Endothelial cell (in vitro differentiated cells): ENCODE measurements at regions not wholly inside any gene's neighbourhood (a gene's known extent, or its start where the extent isn't known, plus 50 kb on each side); places are given as distances from the start of the nearest gene placed in this dataset.

Source experiments
- DNase-seq: peaks from one replicate; pipeline ENCODE4 v3.0.0; 2021; ENCODE audit warnings: low spot score
- H3K27ac Mint-ChIP-seq: one replicate; pipeline ENCODE4 v1.8.0; 2021; ENCODE audit warnings: mixed read lengths, inconsistent platforms; ENCODE audit not compliant: unreplicated experiment
- H3K27me3 Mint-ChIP-seq: one replicate; pipeline ENCODE4 v1.8.0; 2021; ENCODE audit warnings: mild to moderate bottlenecking, moderate library complexity, mixed read lengths, inconsistent platforms; ENCODE audit not compliant: unreplicated experiment
- H3K36me3 Mint-ChIP-seq: one replicate; pipeline ENCODE4 v1.8.0; 2021; ENCODE audit warnings: mild to moderate bottlenecking, low read depth, mixed read lengths, inconsistent platforms; ENCODE audit not compliant: unreplicated experiment
- H3K4me1 Mint-ChIP-seq: one replicate; pipeline ENCODE4 v1.8.0; 2021; ENCODE audit warnings: mild to moderate bottlenecking, mixed read lengths, inconsistent platforms; ENCODE audit not compliant: unreplicated experiment
- H3K4me3 Mint-ChIP-seq: one replicate; pipeline ENCODE4 v1.8.0; 2021; ENCODE audit warnings: mild to moderate bottlenecking, mixed read lengths, inconsistent platforms; ENCODE audit not compliant: unreplicated experiment
- H3K9me3 Mint-ChIP-seq: one replicate; pipeline ENCODE4 v1.8.0; 2021; ENCODE audit warnings: mixed read lengths, inconsistent platforms; ENCODE audit not compliant: unreplicated experiment
- CTCF ChIP-seq: fragments of 200-600 bp; sonication (generic); IDR thresholded peaks from one replicate; pipeline ENCODE4 v1.5.0; 2021; ENCODE audit warnings: antibody characterized with exemption; ENCODE audit not compliant: unreplicated experiment

DNA sequence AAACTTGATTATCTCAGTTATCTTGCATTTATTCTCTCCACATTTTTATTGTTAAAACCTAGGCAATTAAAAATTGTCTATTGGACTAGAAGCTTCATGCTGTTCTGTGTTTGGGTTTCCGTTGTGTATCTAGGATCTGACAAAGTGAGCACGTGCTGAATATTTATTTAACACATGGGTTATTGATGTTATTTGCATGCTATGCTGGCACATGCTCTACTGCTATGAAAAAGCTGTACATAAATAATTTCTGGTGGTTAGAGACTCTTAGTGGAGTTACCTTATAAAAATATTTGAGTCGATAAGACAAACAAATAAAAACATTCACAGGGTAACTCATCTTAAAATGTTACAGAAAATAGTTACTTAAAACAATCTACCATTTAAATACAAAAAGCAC is 1769.7 kb downstream of the MRPL39 start:
- no peak overlapping the region for H3K27ac Mint-ChIP-seq
- H3K36me3 Mint-ChIP-seq: peaks cover 7% of the 10 kb centered on the region
- no peak overlapping the region for H3K4me3 Mint-ChIP-seq
- DNase-seq: no peak
- peaks cover 5% of the 10 kb centered on the region for H3K9me3 Mint-ChIP-seq
- H3K4me1 Mint-ChIP-seq: no peaks in the 10 kb centered on the region
- H3K27me3 Mint-ChIP-seq: peaks cover 6% of the 10 kb centered on the region
- no peak for TF ChIP-seq CTCF

DNA sequence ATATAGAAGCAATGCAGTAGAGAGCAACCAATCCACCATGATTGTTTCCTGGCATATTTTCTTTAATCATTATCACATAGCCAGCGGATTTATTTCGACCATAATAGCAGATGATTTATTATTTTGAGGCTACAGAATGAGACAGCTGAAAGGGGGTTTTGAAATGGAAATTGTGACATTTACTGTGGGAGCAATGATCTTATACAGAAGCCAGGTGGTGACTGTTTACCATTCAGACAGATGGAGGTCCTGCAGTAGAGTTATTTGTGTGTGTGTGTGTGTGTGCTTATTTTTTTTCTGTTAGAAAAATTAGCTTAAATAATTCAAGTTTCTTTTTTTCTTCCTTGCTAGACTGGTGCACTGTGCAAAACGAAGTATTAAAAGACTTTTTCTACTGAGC is 1784.5 kb downstream of the MRPL39 start:
- no peak for DNase-seq
- Mint-ChIP-seq H3K4me1 (no peaks in the 10 kb centered on the region), H3K9me3 (peaks cover 4% of the 10 kb centered on the region), H3K4me3 (no peak overlapping the region), H3K27me3 (no peaks in the 10 kb centered on the region), H3K36me3 (no peaks in the 10 kb centered on the region), H3K27ac (no peak overlapping the region)
- TF ChIP-seq CTCF: no peak

DNA sequence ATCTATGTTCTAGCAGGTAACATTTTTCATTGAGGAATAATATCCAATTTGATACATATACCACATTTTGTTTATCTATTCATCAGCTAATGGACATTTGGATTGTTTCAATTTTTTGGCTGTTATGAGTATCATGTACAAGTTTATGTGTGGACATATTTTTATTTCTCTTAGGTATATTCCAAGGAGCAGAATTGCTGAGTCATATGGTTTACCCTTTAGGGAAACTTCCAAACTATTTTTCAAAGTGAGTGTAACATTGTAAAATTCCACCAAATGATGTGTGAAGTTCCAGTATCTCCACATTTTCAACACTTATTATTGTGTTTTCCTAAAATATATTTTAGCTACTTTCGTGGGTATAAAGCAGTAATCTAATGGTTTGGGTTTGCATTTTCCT is 1789.9 kb downstream of the MRPL39 start:
- DNase-seq: no peak
- TF ChIP-seq CTCF: no peak
- Mint-ChIP-seq H3K9me3 (peaks cover 15% of the 10 kb centered on the region), H3K27ac (no peak overlapping the region), H3K4me3 (no peak overlapping the region), H3K36me3 (no peaks in the 10 kb centered on the region), H3K4me1 (no peaks in the 10 kb centered on the region), H3K27me3 (no peaks in the 10 kb centered on the region)

DNA sequence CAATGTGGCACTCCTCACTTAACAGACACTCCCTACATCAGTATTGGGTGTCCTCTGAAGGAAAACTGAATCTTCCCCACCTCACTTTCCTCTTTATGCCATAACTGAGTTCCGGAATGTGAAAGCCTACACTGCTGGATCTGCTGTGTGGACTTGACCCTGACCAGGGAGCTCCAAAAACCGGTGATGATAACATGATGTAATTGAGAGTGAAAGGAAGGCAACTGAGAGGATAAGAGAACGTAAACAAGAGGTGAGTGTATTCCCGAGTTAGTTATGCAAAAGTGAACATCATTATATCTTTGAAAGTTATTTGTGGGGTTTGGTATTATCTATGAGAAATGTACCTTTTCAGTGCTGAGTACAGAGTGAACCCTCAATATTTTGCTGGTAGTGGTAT is 1794.8 kb downstream of the MRPL39 start:
- Mint-ChIP-seq H3K27me3 (peaks cover 4% of the 10 kb centered on the region), H3K36me3 (peaks cover 8% of the 10 kb centered on the region), H3K4me1 (no peaks in the 10 kb centered on the region), H3K9me3 (peaks cover 22% of the 10 kb centered on the region), H3K4me3 (no peak overlapping the region), H3K27ac (no peak overlapping the region)
- DNase-seq: no peak
- no peak for TF ChIP-seq CTCF

DNA sequence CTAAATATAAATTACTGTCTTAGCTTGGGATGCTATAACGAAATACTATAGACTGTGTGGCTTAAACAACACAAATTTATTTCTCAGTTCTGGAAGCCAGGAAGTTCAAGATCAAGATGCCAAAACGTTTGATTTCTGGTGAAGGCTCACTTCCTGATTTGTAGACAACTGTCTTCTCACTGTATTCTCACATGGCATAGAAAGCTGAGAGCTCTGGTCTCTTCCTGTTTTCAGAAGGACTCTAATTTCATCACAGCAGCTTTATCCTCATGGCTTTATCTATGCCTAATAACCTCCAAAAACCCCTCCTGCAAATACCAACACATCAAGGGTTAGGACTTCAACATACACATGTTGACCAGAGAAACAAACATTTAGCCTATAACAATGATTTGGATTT is 1795.5 kb downstream of the MRPL39 start:
- no peak overlapping the region for H3K4me3 Mint-ChIP-seq
- H3K36me3 Mint-ChIP-seq: peaks cover 8% of the 10 kb centered on the region
- no peak overlapping the region for H3K27ac Mint-ChIP-seq
- DNase-seq: no peak
- no peak for TF ChIP-seq CTCF
- no peaks in the 10 kb centered on the region for H3K4me1 Mint-ChIP-seq
- H3K9me3 Mint-ChIP-seq: peaks cover 22% of the 10 kb centered on the region
- peaks cover 4% of the 10 kb centered on the region for H3K27me3 Mint-ChIP-seq
